HG03571 (cell line): ENCODE measurements at regions not wholly inside any gene's neighbourhood (a gene's known extent, or its start where the extent isn't known, plus 50 kb on each side); places are given as distances from the start of the nearest gene placed in this dataset.

Experiments
- ATAC-seq: cut with Tn5 transposase; IDR thresholded peaks from one replicate; pipeline ENCODE4 v1.9.1; 2021; ENCODE audit not compliant: unreplicated experiment

DNA sequence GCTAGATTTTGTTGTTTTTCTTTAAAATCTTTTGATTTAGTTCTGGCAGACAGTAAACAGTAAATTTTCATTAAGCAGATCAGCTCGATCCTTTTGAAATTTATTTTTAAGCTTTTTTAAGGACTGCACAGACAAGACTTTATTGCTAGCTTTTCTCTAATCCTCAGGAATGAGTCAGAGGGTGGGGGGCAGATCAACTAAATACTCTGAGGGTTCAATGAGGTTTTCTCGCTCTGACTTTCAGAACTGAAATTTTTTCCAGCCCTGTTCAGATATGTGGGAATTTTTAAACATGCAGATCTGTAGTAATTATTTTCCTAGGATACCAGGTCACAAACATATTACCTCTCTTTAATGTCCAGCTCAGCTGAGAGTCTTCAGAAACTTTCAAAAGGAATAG, 977.2 kb downstream of the CDH11 start:
- no peak for ATAC-seq

DNA sequence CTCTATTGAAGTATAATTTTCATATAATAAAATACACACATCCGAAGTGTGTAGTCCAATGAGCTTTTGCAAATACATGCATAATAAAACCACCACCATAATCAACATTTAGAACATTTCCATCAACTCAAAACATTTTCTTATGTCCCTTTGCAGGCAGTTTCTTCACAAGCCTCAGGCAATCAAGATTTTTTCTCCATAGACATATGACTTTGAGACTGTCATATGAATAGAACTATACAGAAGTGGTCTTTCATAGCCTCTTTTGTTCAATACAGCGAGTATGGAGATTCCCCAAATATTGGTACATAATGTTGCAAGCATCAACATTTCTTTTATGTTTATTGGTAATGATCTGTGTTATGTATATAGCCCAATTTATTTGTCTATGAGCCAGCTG, 983.2 kb downstream of the CDH11 start:
- ATAC-seq, result no peak

DNA sequence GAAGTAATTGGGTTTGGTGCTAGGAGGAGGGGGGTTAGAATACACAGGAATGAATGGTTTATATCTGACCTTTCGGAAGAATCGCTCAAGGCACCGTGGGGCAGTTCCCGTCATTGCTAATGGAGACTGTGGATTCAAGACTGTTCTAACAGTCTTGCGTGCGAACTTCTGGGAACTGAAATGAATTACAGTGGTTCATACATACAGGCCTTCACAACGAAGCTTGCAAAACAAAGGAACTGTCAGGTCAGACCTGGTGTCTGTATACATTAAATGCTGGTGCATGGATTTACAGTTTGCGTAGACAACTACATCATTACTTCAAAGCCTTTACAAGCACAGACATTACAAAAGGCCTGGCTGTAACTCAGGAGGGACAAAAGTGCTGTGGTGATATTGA, 983.9 kb downstream of the CDH11 start:
- ATAC-seq, result no peak

DNA sequence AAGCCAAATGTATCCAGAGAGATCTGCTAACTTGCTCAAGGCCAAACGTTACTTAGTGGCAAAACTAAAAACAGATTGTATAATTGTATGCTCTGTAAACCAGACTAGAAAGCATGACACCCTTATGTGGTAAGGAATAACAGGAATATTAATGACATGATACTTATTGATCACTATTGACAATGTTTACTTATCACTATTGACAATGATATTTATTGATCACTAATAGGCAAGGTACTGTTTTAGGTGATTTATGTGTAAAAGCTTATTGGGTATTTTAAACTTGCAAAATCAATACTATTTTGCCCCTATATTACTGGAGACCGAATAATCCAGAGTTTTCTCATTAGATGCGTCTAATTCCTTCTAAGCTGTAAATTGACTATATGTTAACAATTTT, 985.1 kb downstream of the CDH11 start:
- no peak for ATAC-seq

DNA sequence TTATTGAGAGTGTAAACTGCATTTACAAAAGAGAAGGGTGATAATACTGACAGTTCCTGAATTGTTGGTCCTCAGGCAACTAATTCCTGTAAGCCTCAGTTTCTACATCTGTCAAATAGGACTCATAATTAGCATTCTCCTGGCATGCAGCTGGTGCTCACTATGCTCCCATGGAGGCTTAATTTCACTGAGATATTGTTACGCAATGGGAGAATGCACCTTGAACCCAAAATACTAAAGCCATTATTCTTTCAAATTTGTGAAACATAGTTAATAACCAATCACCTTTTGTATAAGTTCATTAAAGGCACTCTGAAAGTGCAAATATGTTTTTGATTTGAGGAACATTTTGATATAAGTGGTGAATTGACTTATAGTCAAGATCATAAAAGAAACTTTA, 985.5 kb downstream of the CDH11 start:
- ATAC-seq, result no peak

DNA sequence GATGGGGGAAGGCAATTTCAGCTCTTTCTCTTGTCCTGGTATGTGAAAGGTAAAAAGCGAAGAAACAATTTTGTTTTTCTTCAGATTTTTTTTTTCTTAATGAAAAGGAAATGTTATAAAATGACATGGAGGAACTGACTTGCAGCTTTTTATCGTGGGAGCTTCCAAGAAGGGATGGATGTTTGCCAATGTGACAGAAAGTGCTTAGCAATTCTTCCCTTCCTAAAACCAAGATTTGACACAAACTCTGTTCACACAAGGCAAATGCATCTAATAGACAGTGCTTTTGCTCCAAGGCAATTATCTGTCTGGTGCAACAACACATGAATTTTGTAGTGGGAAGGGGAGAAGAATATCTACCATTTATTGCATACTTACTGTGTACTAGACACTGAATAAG, 988.5 kb downstream of the CDH11 start:
- ATAC-seq, result no peak

DNA sequence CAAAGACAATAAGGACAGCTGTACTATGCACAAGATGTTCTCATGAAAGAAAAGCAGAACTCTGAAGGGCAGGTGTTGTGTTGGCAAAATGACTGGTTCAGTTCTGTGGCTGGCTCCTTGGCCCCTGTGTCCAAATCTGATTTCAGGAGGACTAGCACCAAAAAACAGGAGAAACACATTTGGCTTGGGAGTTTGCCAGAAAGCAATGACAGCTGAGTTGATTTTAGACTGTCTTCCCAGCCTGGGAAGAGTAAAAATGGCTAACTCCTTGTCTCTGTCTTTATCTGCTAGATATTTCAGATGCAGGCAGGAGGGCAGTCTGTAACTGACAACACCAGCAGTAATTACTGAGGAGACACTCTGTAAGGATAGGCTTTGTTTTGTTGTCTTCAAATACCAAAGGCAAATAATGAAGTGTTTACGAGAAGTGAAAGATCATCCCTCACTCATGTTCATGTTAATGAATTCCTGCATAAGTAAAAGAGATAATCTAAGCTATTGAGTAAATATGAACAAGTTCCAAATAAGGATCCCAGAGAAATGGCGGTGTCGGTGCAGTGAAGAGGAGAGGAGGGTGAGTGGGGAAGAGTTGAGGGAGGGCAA, 989.0 kb downstream of the CDH11 start:
- ATAC-seq, result no peak

DNA sequence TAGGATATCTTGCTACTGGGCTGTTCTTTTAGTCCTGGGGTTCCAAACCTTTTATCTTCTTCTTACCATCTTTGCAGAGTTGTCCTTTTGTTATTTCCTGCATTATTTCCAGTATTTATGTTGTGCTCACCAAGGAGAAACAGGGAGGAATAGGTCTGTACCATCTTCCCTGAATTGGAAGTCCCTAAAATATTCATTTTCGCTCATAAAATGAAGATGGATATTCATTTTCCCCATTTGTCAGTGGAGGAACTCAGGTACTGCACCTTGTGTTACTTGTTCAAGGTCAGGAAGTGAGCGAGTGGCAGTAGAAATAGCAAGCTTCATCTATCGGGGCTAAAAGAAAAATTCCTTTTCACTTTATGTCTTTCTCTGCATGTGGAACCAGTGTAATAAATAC, 989.7 kb downstream of the CDH11 start:
- ATAC-seq, result no peak

DNA sequence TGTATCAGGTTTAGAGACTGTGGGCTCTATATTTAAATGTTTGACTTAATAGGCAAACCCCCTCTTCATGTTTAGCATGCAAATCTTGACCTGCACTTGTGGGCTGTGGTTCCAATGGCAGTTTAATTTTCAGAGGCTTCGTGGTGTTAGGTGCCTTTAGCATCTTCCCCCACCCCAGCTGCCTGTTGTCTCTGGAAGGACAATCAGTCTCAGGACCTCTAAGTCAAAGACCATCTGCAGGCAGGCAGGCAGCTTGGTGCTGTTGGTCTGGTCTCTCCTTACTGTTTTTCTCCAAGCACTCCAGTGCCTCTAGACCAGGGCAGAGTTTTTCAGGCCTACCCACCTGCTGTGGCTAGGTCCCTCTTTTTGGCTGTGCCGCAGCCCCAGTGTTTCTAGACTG, 990.4 kb downstream of the CDH11 start:
- no peak for ATAC-seq

DNA sequence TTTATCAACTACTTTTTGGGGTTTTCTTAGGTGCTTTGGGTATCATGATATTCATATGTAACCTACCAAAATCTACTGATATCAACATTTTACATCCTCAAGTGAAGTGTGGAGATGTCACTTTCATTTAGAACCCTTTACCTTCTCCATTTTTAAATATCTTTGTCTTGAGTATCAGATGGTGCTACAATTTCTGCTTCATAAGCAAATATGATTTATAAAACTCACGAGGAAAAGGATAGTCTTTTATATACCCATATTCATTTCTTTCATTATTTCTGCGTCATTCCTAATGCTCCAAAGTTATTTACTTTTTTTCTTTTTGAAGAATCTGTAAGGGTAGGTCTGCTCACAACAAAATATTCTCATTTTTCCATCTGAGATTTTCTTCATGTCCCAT, 991.7 kb downstream of the CDH11 start:
- ATAC-seq, result no peak

DNA sequence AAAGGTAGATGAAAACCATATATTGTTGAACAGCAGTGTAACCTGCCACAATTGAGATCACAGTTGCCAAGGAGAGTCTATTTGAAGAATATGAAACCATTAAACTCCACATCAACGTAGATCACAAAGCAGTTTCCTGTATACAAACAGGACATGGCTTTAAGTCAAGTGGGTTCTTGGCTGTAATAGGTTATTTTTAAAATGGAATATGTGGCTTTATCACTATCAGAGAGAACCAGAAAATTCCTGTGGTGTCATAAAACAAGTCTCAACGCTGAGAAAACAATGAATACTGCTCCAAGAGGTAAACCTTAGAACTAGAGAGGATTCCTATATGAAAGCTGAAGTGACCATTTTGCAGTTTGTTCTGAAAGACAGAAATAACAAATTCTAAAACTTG, 999.7 kb downstream of the CDH11 start:
- no peak for ATAC-seq

DNA sequence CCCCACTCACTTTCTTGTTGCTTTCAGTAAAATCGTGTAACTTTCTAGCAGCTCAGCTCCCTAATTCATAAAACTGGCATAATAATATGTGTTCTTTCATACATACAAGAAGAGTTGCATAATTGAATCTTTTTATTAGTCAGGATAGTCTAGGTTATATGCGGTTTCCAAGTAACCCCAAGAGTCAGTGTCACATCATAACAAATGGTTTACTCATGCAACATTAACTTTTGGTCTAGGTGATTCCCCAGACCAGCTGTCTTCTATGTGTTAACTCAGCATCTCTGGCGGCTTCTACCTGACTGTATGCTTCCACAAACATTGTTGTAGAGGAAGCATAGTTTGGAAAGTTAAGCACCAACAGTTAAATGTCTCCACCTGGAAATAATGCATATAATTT, 1000.4 kb downstream of the CDH11 start:
- no peak for ATAC-seq

DNA sequence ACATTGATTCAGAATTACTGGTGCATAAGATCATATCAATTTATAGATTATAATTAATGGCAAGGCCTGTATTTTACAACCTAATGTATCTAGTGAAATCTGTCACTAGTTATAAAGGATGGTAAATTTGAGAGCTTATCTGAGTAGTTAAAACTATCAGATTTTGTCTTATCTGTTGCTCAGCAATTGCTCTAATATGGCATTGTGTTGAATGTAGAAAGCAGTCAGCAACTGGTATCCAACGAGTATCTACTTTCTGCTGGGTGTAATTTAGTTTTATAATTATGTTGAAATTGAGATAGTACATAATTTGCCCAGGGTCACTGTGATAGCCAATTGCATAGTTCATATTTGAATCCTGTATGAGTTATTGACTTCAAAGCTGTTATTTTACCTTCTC, 1005.7 kb downstream of the CDH11 start:
- no peak for ATAC-seq

DNA sequence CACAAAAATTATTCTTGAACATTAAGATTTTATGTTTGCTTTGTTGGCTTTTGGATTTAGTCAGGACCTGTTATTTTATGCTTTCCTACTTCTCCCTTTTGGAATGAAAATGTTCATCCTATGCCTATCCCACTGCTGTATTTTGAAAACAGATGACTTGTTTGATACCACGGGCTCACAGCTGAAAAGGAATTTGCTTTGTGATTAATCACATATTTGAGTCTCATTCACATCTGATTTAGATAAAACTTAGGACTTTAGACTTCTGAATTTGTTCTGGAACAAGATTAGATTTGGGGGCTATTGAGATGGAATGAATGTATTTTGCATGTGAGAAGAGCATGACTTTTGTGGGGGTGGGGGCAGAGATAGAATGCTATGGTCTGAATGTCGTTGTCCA, 1012.6 kb downstream of the CDH11 start:
- no peak for ATAC-seq

DNA sequence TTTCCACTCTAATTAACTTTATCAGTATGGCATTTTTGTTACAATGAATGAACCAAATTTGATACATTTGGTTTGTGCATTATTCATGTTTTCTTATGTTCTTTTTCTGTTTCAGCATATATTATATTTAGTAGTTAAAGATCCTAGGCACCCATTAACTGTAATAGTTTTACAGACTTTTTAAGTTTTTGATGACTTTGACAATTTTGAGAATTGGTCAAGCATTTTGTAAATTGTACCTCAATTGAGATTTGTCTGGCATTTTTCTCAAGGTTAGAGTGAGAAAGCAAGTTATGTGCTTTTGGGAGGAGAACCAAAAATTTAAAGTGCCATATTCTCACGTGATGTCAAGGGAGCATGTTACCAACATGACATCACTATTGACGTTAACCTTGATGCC, 1019.2 kb downstream of the CDH11 start:
- ATAC-seq, result no peak

DNA sequence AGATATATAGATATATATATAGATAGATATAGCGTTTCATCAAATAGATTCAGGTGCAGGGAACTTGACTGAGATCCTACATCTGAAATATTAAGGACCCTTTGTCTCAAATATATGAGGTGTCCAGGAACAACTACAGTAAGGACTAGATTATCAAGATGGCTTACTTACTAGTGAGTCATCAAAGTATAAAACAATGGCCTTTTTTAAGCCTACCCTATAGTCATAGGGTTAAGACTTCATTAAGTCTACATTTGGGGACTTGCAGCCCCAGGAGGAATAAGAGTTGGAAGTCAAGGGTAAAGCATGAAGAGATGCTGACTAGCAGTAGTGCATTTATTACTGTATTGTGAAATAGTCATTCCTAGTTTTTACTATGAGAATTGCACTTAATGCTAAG, 1023.4 kb downstream of the CDH11 start:
- no peak for ATAC-seq

DNA sequence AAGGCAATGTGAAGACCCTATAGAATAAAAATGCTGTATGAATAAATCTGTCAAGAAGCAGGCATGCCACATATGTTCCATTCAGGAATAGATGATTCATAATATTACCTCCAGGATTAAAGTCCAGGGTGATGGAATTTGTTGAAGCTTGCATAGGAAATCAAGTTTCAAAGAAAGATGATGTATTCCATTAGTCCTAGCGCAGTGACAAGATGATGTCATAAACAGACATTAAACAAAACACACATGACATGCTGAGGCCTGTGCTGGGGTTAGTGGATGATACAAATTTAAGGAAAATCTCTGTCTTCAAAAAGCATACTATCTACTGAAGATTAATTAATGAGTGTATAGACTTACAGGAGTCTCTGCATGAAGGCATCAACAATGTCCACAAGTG, 1025.2 kb downstream of the CDH11 start:
- ATAC-seq, result no peak

DNA sequence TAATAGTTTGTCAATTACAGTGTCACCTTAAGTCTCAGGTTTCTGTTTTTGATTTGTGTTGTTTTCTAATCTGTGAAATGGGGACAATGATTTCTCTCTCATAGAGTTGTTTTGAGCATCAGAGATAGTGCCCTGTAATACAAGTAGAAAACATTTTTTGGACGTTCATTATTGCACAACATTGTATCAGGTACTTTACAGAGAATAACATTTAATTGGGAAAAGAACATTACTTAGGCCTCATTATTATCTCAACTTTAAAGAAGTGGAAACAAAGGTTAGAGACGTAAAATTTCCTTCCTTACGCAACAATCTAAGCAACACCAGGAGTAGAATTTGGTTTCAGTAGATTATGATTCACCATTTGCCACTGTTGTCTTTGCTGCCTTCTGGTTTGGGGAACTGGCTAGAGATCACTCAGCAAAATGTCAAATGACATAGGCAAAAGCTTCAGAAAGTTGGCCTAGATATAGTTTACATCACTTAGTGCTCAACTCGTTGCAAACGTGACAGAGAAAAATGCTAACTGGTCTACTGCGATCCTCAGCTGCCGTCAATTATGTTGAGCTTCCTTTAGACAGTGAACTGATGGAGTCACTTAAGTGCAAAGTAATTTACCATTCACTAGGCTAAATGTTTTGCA, 1026.8 kb downstream of the CDH11 start:
- no peak for ATAC-seq

DNA sequence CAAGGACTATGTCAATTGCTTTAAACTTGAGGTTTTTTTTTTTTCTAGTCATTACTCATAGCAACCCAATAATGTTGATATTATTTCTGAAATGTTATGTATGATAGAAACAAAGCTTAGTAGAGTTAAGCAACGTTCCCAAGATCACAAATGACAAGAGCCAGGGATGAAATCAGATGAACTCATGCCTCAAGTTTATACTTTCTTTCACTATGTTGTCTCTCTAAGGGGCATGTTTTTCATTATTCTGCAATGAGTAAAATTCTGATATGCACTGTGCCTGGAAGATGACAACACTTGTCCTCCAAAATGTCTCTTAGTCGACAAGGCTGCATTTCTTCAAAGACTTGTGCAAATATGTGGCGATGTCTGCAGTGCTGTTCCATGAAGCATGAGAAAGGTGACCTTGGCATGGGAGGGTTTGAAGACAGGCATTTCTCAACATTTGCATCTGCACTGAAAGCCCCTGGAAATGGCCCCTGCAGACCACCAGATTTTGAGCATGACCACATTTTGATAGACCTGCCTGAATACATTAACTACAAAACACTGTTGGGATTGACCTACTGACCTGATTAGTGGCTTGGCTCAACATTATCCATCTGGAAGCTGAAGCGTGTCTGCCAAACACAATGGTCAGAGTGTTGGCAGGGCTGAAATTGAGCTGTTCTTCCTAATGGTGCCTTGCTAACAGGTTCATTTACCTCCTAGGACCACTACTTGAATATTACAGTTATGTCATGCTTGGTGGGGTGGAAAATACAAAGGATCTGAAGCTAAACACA, 1027.5 kb downstream of the CDH11 start:
- ATAC-seq, result no peak

DNA sequence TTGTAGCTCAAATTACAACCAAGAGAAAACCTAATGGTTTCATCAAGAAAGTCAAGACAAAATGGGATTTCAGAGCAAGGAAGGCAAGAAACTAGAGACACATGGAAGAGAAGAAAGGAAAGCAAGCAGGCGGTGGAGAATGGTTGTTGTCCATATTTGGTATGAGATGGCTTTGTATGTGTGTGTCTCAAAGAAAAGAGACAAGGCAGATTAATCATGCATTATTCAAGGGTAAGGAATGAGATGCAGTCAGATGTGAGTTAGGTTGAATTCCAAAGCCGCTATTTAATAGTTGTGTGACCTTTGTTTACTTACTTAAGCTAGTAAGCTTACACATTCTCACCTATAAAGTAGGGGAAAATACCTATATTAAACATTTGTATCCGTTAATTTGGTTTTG, 1029.6 kb downstream of the CDH11 start:
- no peak for ATAC-seq

DNA sequence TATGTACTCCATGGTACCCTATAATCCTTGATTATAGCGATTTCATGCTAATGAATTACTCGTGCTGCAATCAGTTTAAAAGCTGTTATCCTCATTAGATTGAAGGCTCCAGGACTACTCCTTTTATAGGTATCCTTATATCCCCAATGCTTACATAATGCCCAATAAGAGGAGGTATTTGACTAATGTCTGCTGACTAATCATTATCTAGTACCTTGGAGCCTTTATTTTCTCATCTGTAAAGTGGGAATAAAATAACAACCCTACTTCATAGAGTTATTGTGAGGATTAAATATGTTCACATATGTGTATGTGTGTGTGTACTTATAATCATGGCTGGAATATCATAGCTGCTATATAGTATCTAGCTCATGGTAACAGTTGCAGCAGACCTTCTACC, 1031.5 kb downstream of the CDH11 start:
- no peak for ATAC-seq

DNA sequence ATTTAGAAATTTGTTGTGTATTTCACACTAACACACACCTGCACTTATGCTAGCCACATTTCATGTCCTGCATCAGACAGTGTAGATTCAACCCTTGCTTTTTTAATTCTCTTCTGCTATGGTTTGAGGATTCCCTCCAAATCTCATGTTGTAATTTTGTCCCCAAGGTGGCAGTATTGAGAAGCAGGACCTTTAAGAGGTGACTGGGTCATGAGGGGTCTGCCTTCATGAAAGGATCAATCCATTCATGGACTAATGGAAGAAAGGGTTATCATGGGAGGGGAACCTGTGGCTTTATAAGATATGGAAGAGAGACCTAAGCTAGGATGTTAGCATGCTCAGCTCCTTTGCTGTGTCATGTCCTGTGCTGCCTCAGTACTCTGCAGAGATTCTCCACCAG, 1032.2 kb downstream of the CDH11 start:
- no peak for ATAC-seq

DNA sequence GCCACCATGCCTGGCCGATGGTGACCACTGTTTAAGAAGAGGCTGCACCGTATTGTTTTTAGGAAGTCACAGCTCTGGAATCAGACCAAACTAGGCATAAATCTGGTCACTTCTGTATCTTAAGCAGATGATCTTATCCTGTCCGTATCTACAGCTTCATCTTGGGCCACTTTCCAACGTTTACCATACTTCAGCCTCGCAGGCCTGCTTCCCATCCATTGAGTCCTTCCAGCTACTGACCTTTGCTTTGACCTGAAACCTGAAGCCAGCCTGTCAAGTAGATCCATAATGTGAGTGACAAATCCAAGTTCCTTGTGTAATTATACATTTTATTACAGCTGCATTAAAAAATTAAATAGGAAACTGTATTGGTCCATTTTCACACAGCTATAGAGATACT, 1033.0 kb downstream of the CDH11 start:
- no peak for ATAC-seq
